ENCODE measurements at regions not wholly inside any gene's neighbourhood (a gene's known extent, or its start where the extent isn't known, plus 50 kb on each side); places are given as distances from the start of the nearest gene placed in this dataset.

GRCh38 chr10:50961297-50961696 lies 75.9 kb upstream of the A1CF start:
- no peaks in the 10 kb centered on the region for H3K9me3 Mint-ChIP-seq (ENCODE audit: unreplicated experiment)
- H3K27ac Mint-ChIP-seq (ENCODE audit: unreplicated experiment): no peak overlapping the region
- no peak overlapping the region for H3K4me3 Mint-ChIP-seq (ENCODE audit: unreplicated experiment)
- H3K4me1 Mint-ChIP-seq (ENCODE audit: low read depth, unreplicated experiment): no peaks in the 10 kb centered on the region
- no peak for DNase-seq
- TF ChIP-seq CTCF (IDR thresholded peaks at IDR 0.05; ENCODE audit: partially characterized antibody, unreplicated experiment): no peak
- H3K36me3 Mint-ChIP-seq (ENCODE audit: unreplicated experiment): no peaks in the 10 kb centered on the region
- H3K27me3 Mint-ChIP-seq (ENCODE audit: unreplicated experiment): no peaks in the 10 kb centered on the region

- Mint-ChIP-seq H3K27me3 (ENCODE audit: unreplicated experiment) (no peaks in the 10 kb centered on the region), H3K9me3 (ENCODE audit: unreplicated experiment) (no peaks in the 10 kb centered on the region), H3K4me1 (ENCODE audit: low read depth, unreplicated experiment) (no peaks in the 10 kb centered on the region), H3K27ac (ENCODE audit: unreplicated experiment) (no peak overlapping the region), H3K4me3 (ENCODE audit: unreplicated experiment) (no peak overlapping the region), H3K36me3 (ENCODE audit: unreplicated experiment) (no peaks in the 10 kb centered on the region)
- TF ChIP-seq CTCF (IDR thresholded peaks at IDR 0.05; ENCODE audit: partially characterized antibody, unreplicated experiment): no peak
- DNase-seq: no peak
Observed at GRCh38 chr10:50963063-50963462, 77.6 kb upstream of the A1CF start.

- Mint-ChIP-seq H3K36me3 (ENCODE audit: unreplicated experiment) (no peaks in the 10 kb centered on the region), H3K4me1 (ENCODE audit: low read depth, unreplicated experiment) (no peaks in the 10 kb centered on the region), H3K9me3 (ENCODE audit: unreplicated experiment) (no peaks in the 10 kb centered on the region), H3K27me3 (ENCODE audit: unreplicated experiment) (no peaks in the 10 kb centered on the region), H3K27ac (ENCODE audit: unreplicated experiment) (no peak overlapping the region), H3K4me3 (ENCODE audit: unreplicated experiment) (no peak overlapping the region)
- no peak for TF ChIP-seq CTCF (IDR thresholded peaks at IDR 0.05; ENCODE audit: partially characterized antibody, unreplicated experiment)
- no peak for DNase-seq
Observed at GRCh38 chr10:50968386-50969091, 83.1 kb upstream of the A1CF start.

- TF ChIP-seq CTCF (IDR thresholded peaks at IDR 0.05; ENCODE audit: partially characterized antibody, unreplicated experiment): no peak
- no peak overlapping the region for H3K4me3 Mint-ChIP-seq (ENCODE audit: unreplicated experiment)
- no peaks in the 10 kb centered on the region for H3K4me1 Mint-ChIP-seq (ENCODE audit: low read depth, unreplicated experiment)
- DNase-seq: no peak
- H3K9me3 Mint-ChIP-seq (ENCODE audit: unreplicated experiment): no peaks in the 10 kb centered on the region
- H3K36me3 Mint-ChIP-seq (ENCODE audit: unreplicated experiment): no peaks in the 10 kb centered on the region
- H3K27me3 Mint-ChIP-seq (ENCODE audit: unreplicated experiment): no peaks in the 10 kb centered on the region
- H3K27ac Mint-ChIP-seq (ENCODE audit: unreplicated experiment): no peak overlapping the region
Observed at GRCh38 chr10:50972591-50972990, 87.2 kb upstream of the A1CF start.

GRCh38 chr10:50981385-50981784 lies 92.9 kb upstream of the PRKG1 start:
- Mint-ChIP-seq H3K9me3 (ENCODE audit: unreplicated experiment) (no peaks in the 10 kb centered on the region), H3K4me1 (ENCODE audit: low read depth, unreplicated experiment) (peaks cover 9% of the 10 kb centered on the region), H3K36me3 (ENCODE audit: unreplicated experiment) (no peaks in the 10 kb centered on the region), H3K27me3 (ENCODE audit: unreplicated experiment) (no peaks in the 10 kb centered on the region), H3K27ac (ENCODE audit: unreplicated experiment) (no peak overlapping the region), H3K4me3 (ENCODE audit: unreplicated experiment) (no peak overlapping the region)
- no peak for TF ChIP-seq CTCF (IDR thresholded peaks at IDR 0.05; ENCODE audit: partially characterized antibody, unreplicated experiment)
- DNase-seq: no peak

All from glutamatergic neuron (in vitro differentiated cells).